B cell (primary cell): ENCODE measurements at regions not wholly inside any gene's neighbourhood (a gene's known extent, or its start where the extent isn't known, plus 50 kb on each side); places are given as distances from the start of the nearest gene placed in this dataset.

Experiments
- ATAC-seq: fragments of 200-7000 bp; cut with Tn5 transposase; one replicate; pipeline ENCODE4 v1.10.0; 2021; ENCODE audit warnings: low read depth, mild to moderate bottlenecking, moderate number of reproducible peaks, moderate library complexity
- CTCF ChIA-PET: fragments of 350-600 bp; sonication (Branson Sonifier 250); formaldehyde crosslinking; loops from one replicate; lab custom pipeline; 2021; ENCODE audit warnings: antibody characterized with exemption, inconsistent platforms; lab: Charles Lee
- POLR2A ChIA-PET: fragments of 350-600 bp; sonication (Branson Sonifier 250); formaldehyde crosslinking; loops from one replicate; lab custom pipeline; 2021; ENCODE audit warnings: antibody characterized with exemption; lab: Charles Lee
- DNase-seq: peaks from one replicate; pipeline ENCODE4 v3.0.0; 2013
- H2AFZ ChIP-seq: 2 replicates; pipeline ENCODE4 v1.6.1; 2012; ENCODE audit warnings: mild to moderate bottlenecking, low read depth, low read length; ENCODE audit not compliant: insufficient read depth, poor library complexity, severe bottlenecking
- H3K27ac ChIP-seq, 2 donors: 1 replicate in 1 of 2; 2 replicates in 1 of 2; pipeline ENCODE4 v1.5.1; 2012 to 2013; ENCODE audit warnings: low read length in 2 of 2, mild to moderate bottlenecking in 2 of 2, moderate library complexity in 1 of 2
- H3K27me3 ChIP-seq, 4 experiments: fragments of 200-600 bp in 1 of 4; sonication (generic) in 1 of 4; replicated peaks in 1 of 4; 1 replicate in 2 of 4; 2 replicates in 2 of 4; pipeline versions ENCODE4 v1.6.1 to v1.7.0; 2013 to 2016; ENCODE audit warnings: low read length in 3 of 4, mild to moderate bottlenecking in 2 of 4, mixed read lengths in 1 of 4, moderate library complexity in 1 of 4; ENCODE audit not compliant: insufficient read depth in 4 of 4, control insufficient read depth in 3 of 4; ENCODE audit errors: control extremely low read depth in 1 of 4
- H3K36me3 ChIP-seq, 2 experiments: replicated peaks in 1 of 2; 1 replicate in 1 of 2; 2 replicates in 1 of 2; pipeline versions ENCODE4 v1.6.1 to v1.7.1; 2013; ENCODE audit warnings: low read length in 1 of 2; ENCODE audit not compliant: insufficient read depth in 2 of 2, control insufficient read depth in 1 of 2; ENCODE audit errors: control extremely low read depth in 1 of 2, extremely low read depth in 1 of 2
- H3K4me1 ChIP-seq, 2 donors: fragments of 200-600 bp in 1 of 2; sonication (generic) in 1 of 2; 1 replicate in 1 of 2; 2 replicates in 1 of 2; pipeline versions ENCODE4 v1.5.1 to v1.6.1; 2013 to 2017; ENCODE audit warnings: low read length in 2 of 2; ENCODE audit not compliant: control insufficient read depth in 2 of 2, insufficient read depth in 2 of 2
- H3K4me2 ChIP-seq: replicated peaks from 2 replicates; pipeline ENCODE3; 2012; ENCODE audit warnings: mild to moderate bottlenecking, low read depth, low read length; ENCODE audit not compliant: poor library complexity, severe bottlenecking
- H3K4me3 ChIP-seq, 5 experiments: fragments of 200-600 bp in 1 of 5; sonication (generic) in 1 of 5; 1 replicate in 3 of 5; 2 replicates in 2 of 5; pipeline versions ENCODE4 v1.5.1 to v1.7.0; 2011 to 2016; ENCODE audit warnings: low read length in 4 of 5, mild to moderate bottlenecking in 4 of 5, low read depth in 2 of 5, control low read depth in 1 of 5, moderate library complexity in 1 of 5; ENCODE audit not compliant: insufficient read depth in 1 of 5; ENCODE audit errors: control extremely low read depth in 1 of 5, extremely low read depth in 1 of 5
- H3K79me2 ChIP-seq: fragments of 200-600 bp; sonication (generic); one replicate; pipeline ENCODE4 v1.6.0; 2016; ENCODE audit warnings: low read length; ENCODE audit not compliant: control insufficient read depth, insufficient read depth
- H3K9ac ChIP-seq: fragments of 200-600 bp; sonication (generic); 2 replicates; pipeline ENCODE4 v1.6.1; 2017; ENCODE audit warnings: mild to moderate bottlenecking, low read length, moderate library complexity
- H3K9me3 ChIP-seq, 3 donors: one replicate each; pipeline versions ENCODE4 v1.6.1 to v1.7.1; 2013; ENCODE audit warnings: low read length in 2 of 3; ENCODE audit not compliant: control insufficient read depth in 2 of 3, insufficient read depth in 1 of 3; ENCODE audit errors: control extremely low read depth in 1 of 3
- H4K20me1 ChIP-seq: 2 replicates; pipeline ENCODE4 v1.6.0; 2012; ENCODE audit warnings: mild to moderate bottlenecking, low read length; ENCODE audit not compliant: insufficient read depth, control insufficient read depth, poor library complexity, severe bottlenecking
- H3K27ac Mint-ChIP-seq: one replicate; pipeline ENCODE4 v1.8.0; 2021; ENCODE audit warnings: mixed read lengths
- H3K27me3 Mint-ChIP-seq: one replicate; pipeline ENCODE4 v1.8.0; 2021; ENCODE audit warnings: mixed read lengths
- H3K4me1 Mint-ChIP-seq: one replicate; pipeline ENCODE4 v1.8.0; 2021; ENCODE audit warnings: mixed read lengths
- H3K4me3 Mint-ChIP-seq: one replicate; pipeline ENCODE4 v1.8.0; 2021; ENCODE audit warnings: mixed read lengths
- H3K9me3 Mint-ChIP-seq: one replicate; pipeline ENCODE4 v1.8.0; 2022; ENCODE audit warnings: mixed read lengths; ENCODE audit not compliant: insufficient read depth
- EZH2 ChIP-seq: IDR thresholded peaks from 2 replicates; pipeline ENCODE4 v1.6.1; 2012; ENCODE audit warnings: borderline replicate concordance, low read depth, mild to moderate bottlenecking, moderate library complexity, low read length; ENCODE audit not compliant: insufficient read depth, poor library complexity, severe bottlenecking
- WGBS: methylation state at CpG from one replicate; pipeline ENCODE4 v1.1.5; 2013; ENCODE audit warnings: missing lambda C conversion rate; ENCODE audit not compliant: insufficient coverage; 5-methylcytosine and 5-hydroxymethylcytosine counted together
- intact Hi-C: fragments of 100-400 bp; cut with micrococcal nuclease; formaldehyde crosslinking; loops from one replicate; pipeline ENCODE4 v1.10.0; 2022
- TF ChIP-seq, protein P1 (sequence below): fragments of 200-600 bp; IDR thresholded peaks from one replicate; pipeline ENCODE4 v1.8.0; 2022; ENCODE audit warnings: antibody characterized with exemption, mild to moderate bottlenecking

DNA sequence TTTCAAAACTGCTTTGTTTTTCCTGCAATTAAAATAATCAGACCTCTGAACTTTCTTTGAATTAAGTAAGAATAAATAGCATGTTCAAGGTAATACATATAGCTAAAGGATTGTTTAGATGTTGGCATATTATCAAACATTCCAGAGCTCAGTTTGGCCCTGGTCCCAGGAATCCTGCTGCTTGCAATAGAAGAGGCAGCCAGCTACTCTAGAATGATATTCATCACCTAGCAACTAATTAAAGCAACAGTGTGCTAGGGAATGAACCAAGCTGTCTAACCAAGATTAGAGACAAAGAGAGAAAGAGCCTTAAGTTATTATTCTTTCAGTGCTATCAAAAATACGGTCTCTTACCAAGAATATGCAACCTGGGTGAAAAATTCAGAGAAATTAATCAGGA is 460.9 kb downstream of the GABRG1 start:
- H3K27ac ChIP-seq, result no peak overlapping the region
- no peaks in the 10 kb centered on the region for H3K36me3 ChIP-seq
- TF ChIP-seq, protein P1, sequence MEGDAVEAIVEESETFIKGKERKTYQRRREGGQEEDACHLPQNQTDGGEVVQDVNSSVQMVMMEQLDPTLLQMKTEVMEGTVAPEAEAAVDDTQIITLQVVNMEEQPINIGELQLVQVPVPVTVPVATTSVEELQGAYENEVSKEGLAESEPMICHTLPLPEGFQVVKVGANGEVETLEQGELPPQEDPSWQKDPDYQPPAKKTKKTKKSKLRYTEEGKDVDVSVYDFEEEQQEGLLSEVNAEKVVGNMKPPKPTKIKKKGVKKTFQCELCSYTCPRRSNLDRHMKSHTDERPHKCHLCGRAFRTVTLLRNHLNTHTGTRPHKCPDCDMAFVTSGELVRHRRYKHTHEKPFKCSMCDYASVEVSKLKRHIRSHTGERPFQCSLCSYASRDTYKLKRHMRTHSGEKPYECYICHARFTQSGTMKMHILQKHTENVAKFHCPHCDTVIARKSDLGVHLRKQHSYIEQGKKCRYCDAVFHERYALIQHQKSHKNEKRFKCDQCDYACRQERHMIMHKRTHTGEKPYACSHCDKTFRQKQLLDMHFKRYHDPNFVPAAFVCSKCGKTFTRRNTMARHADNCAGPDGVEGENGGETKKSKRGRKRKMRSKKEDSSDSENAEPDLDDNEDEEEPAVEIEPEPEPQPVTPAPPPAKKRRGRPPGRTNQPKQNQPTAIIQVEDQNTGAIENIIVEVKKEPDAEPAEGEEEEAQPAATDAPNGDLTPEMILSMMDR, result no peak
- TF ChIP-seq EZH2, result no peak
- H3K9ac ChIP-seq, result no peak overlapping the region
- Mint-ChIP-seq H3K27me3 (no peaks in the 10 kb centered on the region), H3K4me1 (no peaks in the 10 kb centered on the region), H3K9me3 (peaks cover 3% of the 10 kb centered on the region), H3K4me3 (no peak overlapping the region), H3K27ac (no peak overlapping the region)
- intact Hi-C loops, result no loop called here
- no peaks in the 10 kb centered on the region for H3K9me3 ChIP-seq
- no CpG with 5 or more reads among the region's 1 CpG for WGBS
- H3K27me3 ChIP-seq, result no peaks in the 10 kb centered on the region
- H2AFZ ChIP-seq, result no peak overlapping the region
- no peak overlapping the region for H3K4me3 ChIP-seq
- no peak overlapping the region for H3K4me2 ChIP-seq
- H3K79me2 ChIP-seq, result no peaks in the 10 kb centered on the region
- no peaks in the 10 kb centered on the region for H4K20me1 ChIP-seq
- DNase-seq (no peak), ATAC-seq (no peak)
- H3K4me1 ChIP-seq, result no peaks in the 10 kb centered on the region
- ChIA-PET CTCF (no interaction called here), POLR2A (no interaction called here)

DNA sequence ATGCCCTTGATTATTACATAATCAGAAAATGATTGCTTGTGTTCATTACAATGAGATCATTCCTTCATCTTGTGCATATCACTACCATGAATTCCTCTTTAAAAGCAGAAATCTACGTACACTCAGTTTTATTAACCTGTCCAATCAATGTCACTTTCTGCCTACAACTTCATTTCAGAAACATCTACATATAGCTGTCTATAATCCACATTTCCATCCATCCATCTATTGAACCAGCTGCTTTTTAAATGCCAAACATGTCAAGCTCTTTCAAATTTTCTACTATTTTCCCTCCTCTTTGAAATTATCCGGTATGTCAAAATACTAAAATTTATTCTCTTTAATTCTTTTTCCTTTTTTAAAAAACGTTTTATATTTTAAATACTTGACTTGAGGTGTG is 462.0 kb downstream of the GABRG1 start:
- no peak overlapping the region for H3K9ac ChIP-seq
- POLR2A ChIA-PET, result no interaction called here
- H4K20me1 ChIP-seq, result no peaks in the 10 kb centered on the region
- CTCF ChIA-PET, result no interaction called here
- 80% methylated on average over 1 of the region's 3 CpGs for WGBS
- H2AFZ ChIP-seq, result no peak overlapping the region
- no peak for DNase-seq
- no peak for TF ChIP-seq EZH2
- TF ChIP-seq, protein P1, result no peak
- no peak overlapping the region for H3K4me2 ChIP-seq
- Mint-ChIP-seq H3K9me3 (peaks cover 2% of the 10 kb centered on the region), H3K4me3 (no peak overlapping the region), H3K27ac (no peak overlapping the region), H3K4me1 (no peaks in the 10 kb centered on the region), H3K27me3 (no peaks in the 10 kb centered on the region)
- H3K27ac ChIP-seq, result no peak overlapping the region
- H3K9me3 ChIP-seq, result no peaks in the 10 kb centered on the region
- no peaks in the 10 kb centered on the region for H3K36me3 ChIP-seq
- H3K27me3 ChIP-seq, result no peaks in the 10 kb centered on the region
- ATAC-seq, result no peak
- no peaks in the 10 kb centered on the region for H3K79me2 ChIP-seq
- no peaks in the 10 kb centered on the region for H3K4me1 ChIP-seq
- intact Hi-C loops, result no loop called here
- H3K4me3 ChIP-seq, result no peak overlapping the region
